Activated naive CD8-positive, alpha-beta T cell treated with anti-CD3 and anti-CD28 coated beads, Interleukin-2, amount 10 ng/mL, durations not matched to agents 7 days and 5 days (primary cell): ENCODE measurements at regions not wholly inside any gene's neighbourhood (a gene's known extent, or its start where the extent isn't known, plus 50 kb on each side); places are given as distances from the start of the nearest gene placed in this dataset.

Source experiments
- ATAC-seq: fragments of 150-1000 bp; cut with Tn5 transposase; one replicate; pipeline ENCODE4 v1.10.0; 2021; ENCODE audit warnings: low read depth, moderate library complexity
- POLR2A ChIA-PET: fragments of 350-600 bp; sonication (Branson Sonifier 250); formaldehyde crosslinking; loops from one replicate; lab custom pipeline; 2021; ENCODE audit warnings: antibody characterized with exemption; lab: Charles Lee
- DNase-seq: peaks from one replicate; pipeline ENCODE4 v3.0.0; 2021
- H3K27ac Mint-ChIP-seq: one replicate; pipeline ENCODE4 v1.8.0; 2022; ENCODE audit warnings: mild to moderate bottlenecking, mixed read lengths
- H3K27me3 Mint-ChIP-seq: one replicate; pipeline ENCODE4 v1.8.0; 2022; ENCODE audit warnings: mild to moderate bottlenecking, moderate library complexity, mixed read lengths
- H3K36me3 Mint-ChIP-seq: one replicate; pipeline ENCODE4 v1.8.0; 2021; ENCODE audit warnings: mild to moderate bottlenecking, mixed read lengths
- H3K4me1 Mint-ChIP-seq: one replicate; pipeline ENCODE4 v1.8.0; 2021; ENCODE audit warnings: mixed read lengths
- H3K4me3 Mint-ChIP-seq: one replicate; pipeline ENCODE4 v1.8.0; 2022; ENCODE audit warnings: mild to moderate bottlenecking, moderate library complexity, mixed read lengths
- H3K9me3 Mint-ChIP-seq: one replicate; pipeline ENCODE4 v1.8.0; 2021; ENCODE audit warnings: mixed read lengths

DNA sequence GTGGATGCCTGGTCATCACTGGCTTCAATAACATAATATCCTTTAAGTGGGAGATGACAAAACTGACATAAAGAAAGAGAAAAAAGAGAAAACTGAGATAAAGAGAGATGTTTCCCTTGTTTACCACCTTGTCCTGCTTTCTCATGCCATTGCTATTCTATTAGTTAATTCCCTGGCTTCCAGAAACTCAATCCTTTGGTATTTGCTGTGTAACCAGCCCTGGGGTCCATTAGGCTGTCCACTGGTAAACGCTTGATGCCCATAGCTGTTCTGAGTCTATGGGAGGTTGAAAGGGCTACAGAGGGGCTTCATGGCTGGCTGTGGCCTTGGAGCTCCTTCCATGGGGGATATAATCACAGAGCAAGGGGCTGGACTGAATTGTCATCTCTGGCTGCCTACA, 243.4 kb upstream of the PLET1 start:
- DNase-seq, result no peak
- no peak for ATAC-seq
- Mint-ChIP-seq H3K9me3 (no peaks in the 10 kb centered on the region), H3K27me3 (peaks cover 20% of the 10 kb centered on the region), H3K4me3 (no peak overlapping the region), H3K27ac (no peak overlapping the region), H3K36me3 (no peaks in the 10 kb centered on the region), H3K4me1 (no peaks in the 10 kb centered on the region)
- POLR2A ChIA-PET, result no interaction called here

DNA sequence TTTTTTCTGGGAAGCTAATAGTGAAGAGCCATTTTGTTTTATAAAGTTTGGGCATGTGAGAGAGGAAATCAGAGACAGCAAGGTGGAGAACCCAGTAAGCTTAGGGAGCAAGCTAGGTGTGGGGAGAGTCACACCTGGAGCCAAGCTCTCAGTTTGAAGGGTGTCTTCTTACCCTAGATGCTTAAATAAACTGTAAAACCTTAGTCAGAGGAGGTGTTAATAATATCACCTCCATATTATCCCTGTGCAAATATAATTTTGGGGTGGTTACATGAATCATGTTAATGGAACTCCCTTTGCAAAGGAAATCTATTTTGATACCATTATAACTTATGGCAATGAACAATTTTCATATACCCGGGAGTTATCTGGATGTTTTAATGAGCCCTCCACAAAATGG, 246.2 kb upstream of the PLET1 start:
- H3K4me1 Mint-ChIP-seq, result no peaks in the 10 kb centered on the region
- H3K36me3 Mint-ChIP-seq, result no peaks in the 10 kb centered on the region
- no peaks in the 10 kb centered on the region for H3K9me3 Mint-ChIP-seq
- H3K4me3 Mint-ChIP-seq, result no peak overlapping the region
- DNase-seq (no peak), ATAC-seq (no peak)
- POLR2A ChIA-PET, result no interaction called here
- H3K27ac Mint-ChIP-seq, result no peak overlapping the region
- peaks cover 18% of the 10 kb centered on the region for H3K27me3 Mint-ChIP-seq

DNA sequence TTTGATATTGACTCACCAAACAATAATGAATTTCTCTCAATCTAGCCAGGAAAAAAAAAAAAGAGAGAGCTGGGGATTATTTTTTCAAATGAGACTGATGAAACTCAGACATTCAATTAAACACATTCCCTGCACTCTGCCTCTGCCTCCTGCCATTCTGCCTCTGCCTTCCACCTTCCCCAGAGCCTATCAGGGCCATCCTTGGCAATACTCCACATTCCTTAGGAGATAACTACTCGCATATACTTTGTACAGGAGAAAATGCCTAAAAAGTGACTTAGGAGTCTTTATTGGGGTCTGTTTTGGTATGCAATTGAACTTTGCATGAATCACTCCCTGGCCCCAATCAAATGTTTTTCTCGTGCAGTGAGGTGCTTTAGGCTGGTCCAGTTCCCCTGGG, 246.6 kb upstream of the PLET1 start:
- DNase-seq, result no peak
- H3K36me3 Mint-ChIP-seq, result no peaks in the 10 kb centered on the region
- H3K9me3 Mint-ChIP-seq, result no peaks in the 10 kb centered on the region
- H3K4me1 Mint-ChIP-seq, result no peaks in the 10 kb centered on the region
- no peak overlapping the region for H3K27ac Mint-ChIP-seq
- ATAC-seq, result no peak
- H3K4me3 Mint-ChIP-seq, result no peak overlapping the region
- POLR2A ChIA-PET, result no interaction called here
- peaks cover 18% of the 10 kb centered on the region for H3K27me3 Mint-ChIP-seq

DNA sequence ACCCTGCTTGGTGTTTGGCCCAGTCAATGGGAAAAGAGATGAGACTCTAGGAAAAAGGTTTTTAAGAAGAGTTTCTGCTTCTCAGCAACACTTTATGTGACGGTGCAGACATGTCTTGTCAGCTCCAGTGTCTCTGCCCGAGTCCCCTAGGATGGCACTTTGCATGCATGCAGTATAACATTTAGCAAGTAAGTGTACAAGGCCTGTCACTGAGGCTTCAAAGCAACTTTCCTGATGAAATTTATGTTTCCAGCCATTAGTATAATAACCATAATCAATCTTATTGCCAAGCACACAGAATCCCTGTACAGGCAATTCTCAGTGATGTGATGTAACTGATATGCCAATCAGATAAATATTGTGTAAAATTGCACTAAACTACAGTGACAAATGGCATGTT, 248.1 kb upstream of the PLET1 start:
- Mint-ChIP-seq H3K4me3 (no peak overlapping the region), H3K4me1 (peaks cover 2% of the 10 kb centered on the region), H3K9me3 (no peaks in the 10 kb centered on the region), H3K27me3 (peaks cover 18% of the 10 kb centered on the region), H3K27ac (no peak overlapping the region), H3K36me3 (no peaks in the 10 kb centered on the region)
- no peak for DNase-seq
- ATAC-seq, result no peak
- POLR2A ChIA-PET, result no interaction called here

DNA sequence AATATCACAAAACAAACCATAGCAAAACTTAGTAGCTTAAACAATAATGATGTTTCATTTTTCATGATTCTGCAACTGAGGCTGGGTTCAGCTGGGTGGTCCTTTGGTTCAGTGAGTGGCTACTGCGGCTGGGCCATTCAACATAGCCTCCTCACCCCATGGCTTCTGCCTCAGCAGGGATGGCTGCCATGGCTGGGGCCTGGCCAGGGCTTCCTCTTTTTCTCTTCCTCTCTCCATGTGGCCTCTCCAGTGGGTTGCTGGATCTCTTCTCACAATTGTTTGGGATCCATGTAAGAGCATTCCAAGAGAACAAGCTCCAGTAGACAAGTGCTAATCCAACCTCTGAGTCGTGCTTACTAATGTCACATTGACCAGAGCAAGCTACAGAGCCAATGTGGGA, 248.6 kb upstream of the PLET1 start:
- ATAC-seq (no peak), DNase-seq (no peak)
- POLR2A ChIA-PET, result no interaction called here
- Mint-ChIP-seq H3K27ac (no peak overlapping the region), H3K27me3 (peaks cover 18% of the 10 kb centered on the region), H3K4me3 (no peak overlapping the region), H3K36me3 (no peaks in the 10 kb centered on the region), H3K4me1 (peaks cover 2% of the 10 kb centered on the region), H3K9me3 (no peaks in the 10 kb centered on the region)

DNA sequence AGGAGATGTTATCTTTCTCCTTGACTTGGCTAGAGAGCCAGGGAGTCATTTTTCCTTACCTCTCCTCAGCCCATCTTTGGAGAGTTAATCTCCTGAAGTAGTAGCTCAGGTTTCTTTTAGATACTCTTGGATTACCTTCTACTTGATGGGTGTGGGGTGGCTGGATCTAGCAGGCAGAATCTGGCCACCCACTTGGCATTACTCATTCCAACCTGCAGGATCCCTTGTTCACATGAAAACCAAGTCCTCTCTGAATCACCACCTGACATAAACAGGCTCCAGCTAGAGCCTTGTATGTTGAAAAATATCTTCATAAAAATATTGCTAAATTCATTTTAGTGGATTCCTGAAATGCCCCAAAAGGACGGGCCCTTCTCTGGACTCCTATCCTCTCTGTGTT, 250.6 kb upstream of the PLET1 start:
- DNase-seq, result no peak
- Mint-ChIP-seq H3K27me3 (peaks cover 21% of the 10 kb centered on the region), H3K27ac (no peak overlapping the region), H3K4me3 (no peak overlapping the region), H3K36me3 (no peaks in the 10 kb centered on the region), H3K9me3 (no peaks in the 10 kb centered on the region), H3K4me1 (peaks cover 2% of the 10 kb centered on the region)
- no peak for ATAC-seq
- POLR2A ChIA-PET, result no interaction called here

DNA sequence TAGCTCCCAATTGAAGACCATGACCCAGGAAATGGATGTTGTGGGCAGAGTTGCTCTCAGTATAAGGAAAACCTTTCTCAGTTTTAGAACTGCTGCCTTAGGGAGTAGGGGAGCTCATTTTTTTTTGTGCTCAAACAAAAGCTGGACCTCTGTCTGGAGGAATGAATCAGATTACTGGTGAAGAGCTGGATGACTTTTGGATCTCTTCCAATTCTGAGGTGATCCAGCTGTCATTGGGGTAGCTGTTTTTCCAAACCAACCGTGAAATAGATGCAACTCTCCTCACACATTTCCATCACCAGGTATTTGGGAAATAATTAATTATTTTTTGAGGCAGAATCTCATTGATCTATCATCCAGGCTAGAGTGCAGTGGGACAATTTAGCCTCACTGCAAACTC, 251.3 kb upstream of the PLET1 start:
- Mint-ChIP-seq H3K4me3 (no peak overlapping the region), H3K4me1 (peaks cover 5% of the 10 kb centered on the region), H3K27me3 (peaks cover 21% of the 10 kb centered on the region), H3K9me3 (no peaks in the 10 kb centered on the region), H3K36me3 (no peaks in the 10 kb centered on the region), H3K27ac (no peak overlapping the region)
- no peak for DNase-seq
- POLR2A ChIA-PET, result no interaction called here
- no peak for ATAC-seq

DNA sequence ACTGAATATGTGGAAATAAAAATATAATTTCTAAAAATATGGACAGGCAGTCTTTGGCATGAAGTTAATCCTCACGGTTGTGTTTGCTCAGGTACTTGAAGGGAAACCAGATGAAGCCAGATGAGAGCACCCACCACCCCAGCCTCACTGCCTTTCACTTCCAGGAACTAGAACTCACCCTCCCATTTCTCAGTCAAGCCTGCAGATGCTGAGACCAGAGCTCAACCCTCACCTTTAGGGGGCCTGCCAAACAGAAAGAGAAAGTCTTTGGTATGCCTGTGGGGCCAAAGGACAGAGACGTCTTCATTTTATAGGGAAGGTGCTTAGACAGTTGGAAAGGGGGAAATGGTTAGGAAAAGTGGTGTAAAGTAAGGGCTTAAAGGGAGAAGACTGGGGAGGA, 252.8 kb upstream of the PLET1 start:
- POLR2A ChIA-PET, result no interaction called here
- no peak overlapping the region for H3K4me3 Mint-ChIP-seq
- H3K27me3 Mint-ChIP-seq, result peaks cover 8% of the 10 kb centered on the region
- H3K36me3 Mint-ChIP-seq, result no peaks in the 10 kb centered on the region
- ATAC-seq (no peak), DNase-seq (no peak)
- no peaks in the 10 kb centered on the region for H3K9me3 Mint-ChIP-seq
- peaks cover 5% of the 10 kb centered on the region for H3K4me1 Mint-ChIP-seq
- H3K27ac Mint-ChIP-seq, result no peak overlapping the region

DNA sequence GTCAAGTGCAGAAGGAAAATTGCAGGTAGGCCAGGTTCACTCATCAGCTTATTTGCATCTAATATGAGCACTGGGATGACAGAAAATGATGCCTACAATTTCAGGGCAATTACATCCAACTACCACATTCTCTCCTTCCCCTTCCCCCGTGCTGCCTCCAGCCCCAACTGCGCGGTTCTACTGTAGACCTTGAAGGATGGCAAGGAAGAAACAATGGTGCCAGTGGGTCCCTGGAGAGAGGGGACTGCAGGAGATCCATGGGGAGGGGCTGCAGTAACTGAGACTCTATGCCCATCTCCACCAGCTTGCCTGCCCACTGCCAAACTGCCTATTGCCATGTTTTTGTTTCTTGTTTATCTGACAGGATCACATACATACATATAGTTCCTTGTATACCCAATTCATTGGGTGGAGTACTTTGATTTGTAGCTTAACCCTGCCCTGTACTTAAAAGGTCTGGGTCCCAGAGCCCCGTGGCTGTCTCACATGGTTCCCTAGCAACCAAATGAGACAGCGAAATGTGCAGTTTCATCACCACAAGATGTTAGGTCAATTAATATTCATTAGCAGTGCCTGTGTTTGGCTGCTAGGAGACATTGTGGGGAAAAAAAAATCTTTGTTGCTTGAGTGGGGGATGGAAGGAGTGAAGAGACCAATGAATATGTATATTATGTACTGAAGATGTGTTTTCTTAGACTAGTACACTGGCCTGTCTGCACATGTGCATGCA, 253.5 kb upstream of the PLET1 start:
- POLR2A ChIA-PET, result no interaction called here
- Mint-ChIP-seq H3K4me3 (no peak overlapping the region), H3K27me3 (peaks cover 5% of the 10 kb centered on the region), H3K9me3 (no peaks in the 10 kb centered on the region), H3K36me3 (no peaks in the 10 kb centered on the region), H3K27ac (no peak overlapping the region), H3K4me1 (peaks cover 5% of the 10 kb centered on the region)
- no peak for ATAC-seq
- DNase-seq, result no peak

DNA sequence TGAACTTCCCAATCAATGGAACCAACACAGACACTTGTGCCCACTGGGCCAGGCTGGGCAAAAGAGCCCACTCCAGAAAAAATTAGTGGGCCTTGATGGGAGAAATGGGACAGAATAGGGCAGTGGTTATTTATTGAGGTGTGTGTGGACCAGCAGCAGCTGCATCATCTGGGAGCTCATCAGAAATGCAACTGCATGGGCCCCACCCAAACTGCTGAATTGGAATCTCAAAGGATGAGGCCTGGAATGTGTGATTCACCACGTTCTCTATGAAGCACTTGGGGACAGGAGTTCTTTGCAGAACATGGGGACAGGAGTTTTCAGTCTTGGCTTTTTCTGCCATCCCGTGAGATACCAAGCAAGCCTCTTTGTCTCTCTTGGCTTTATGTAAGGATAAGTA, 255.6 kb upstream of the PLET1 start:
- no peaks in the 10 kb centered on the region for H3K9me3 Mint-ChIP-seq
- no peak overlapping the region for H3K27ac Mint-ChIP-seq
- DNase-seq (no peak), ATAC-seq (no peak)
- H3K36me3 Mint-ChIP-seq, result no peaks in the 10 kb centered on the region
- peaks cover 5% of the 10 kb centered on the region for H3K27me3 Mint-ChIP-seq
- no peak overlapping the region for H3K4me3 Mint-ChIP-seq
- POLR2A ChIA-PET, result no interaction called here
- peaks cover 6% of the 10 kb centered on the region for H3K4me1 Mint-ChIP-seq

DNA sequence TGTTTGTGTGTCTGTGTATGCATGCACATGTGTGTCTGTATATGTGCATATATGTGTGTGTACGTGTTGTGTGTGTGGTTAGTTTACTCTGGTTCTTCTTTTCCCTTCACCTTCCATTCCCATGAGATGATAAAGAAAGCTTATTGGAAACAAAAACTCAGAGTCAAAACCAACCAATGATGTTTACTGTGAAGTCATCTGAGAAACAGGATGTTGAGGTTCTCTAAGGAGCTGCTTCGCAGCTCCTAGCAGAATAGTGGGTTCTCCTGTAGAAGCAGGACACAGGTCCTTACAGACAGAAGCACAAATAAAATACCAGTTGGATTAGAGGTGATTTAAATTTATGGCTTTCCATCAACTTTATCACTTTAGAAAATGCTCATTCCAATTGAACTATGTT, 256.1 kb upstream of the PLET1 start:
- Mint-ChIP-seq H3K4me1 (peaks cover 6% of the 10 kb centered on the region), H3K27ac (no peak overlapping the region), H3K4me3 (no peak overlapping the region), H3K36me3 (no peaks in the 10 kb centered on the region), H3K27me3 (peaks cover 5% of the 10 kb centered on the region), H3K9me3 (no peaks in the 10 kb centered on the region)
- DNase-seq (no peak), ATAC-seq (no peak)
- POLR2A ChIA-PET, result no interaction called here

DNA sequence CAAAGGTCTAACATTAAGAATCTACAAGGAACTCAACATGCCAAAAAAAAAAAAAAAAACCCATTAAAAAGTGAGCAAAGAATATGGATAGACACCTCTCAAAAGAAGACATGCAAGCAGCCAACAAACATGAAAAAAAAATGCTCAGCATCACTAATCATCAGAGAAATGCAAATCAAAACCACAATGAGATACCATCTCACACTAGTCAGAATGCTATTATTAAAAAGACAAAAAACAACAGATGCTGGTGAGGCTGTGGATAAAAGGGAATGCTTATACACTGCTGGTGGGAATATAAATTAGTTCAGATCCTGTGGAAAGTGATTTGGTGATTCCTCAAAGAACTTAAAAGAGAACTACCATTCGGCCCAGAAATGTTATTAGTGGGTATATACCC, 257.7 kb upstream of the PLET1 start:
- H3K4me3 Mint-ChIP-seq, result no peak overlapping the region
- no peak overlapping the region for H3K27ac Mint-ChIP-seq
- peaks cover 6% of the 10 kb centered on the region for H3K4me1 Mint-ChIP-seq
- ATAC-seq (no peak), DNase-seq (no peak)
- H3K9me3 Mint-ChIP-seq, result no peaks in the 10 kb centered on the region
- H3K27me3 Mint-ChIP-seq, result peaks cover 4% of the 10 kb centered on the region
- POLR2A ChIA-PET, result no interaction called here
- no peaks in the 10 kb centered on the region for H3K36me3 Mint-ChIP-seq

DNA sequence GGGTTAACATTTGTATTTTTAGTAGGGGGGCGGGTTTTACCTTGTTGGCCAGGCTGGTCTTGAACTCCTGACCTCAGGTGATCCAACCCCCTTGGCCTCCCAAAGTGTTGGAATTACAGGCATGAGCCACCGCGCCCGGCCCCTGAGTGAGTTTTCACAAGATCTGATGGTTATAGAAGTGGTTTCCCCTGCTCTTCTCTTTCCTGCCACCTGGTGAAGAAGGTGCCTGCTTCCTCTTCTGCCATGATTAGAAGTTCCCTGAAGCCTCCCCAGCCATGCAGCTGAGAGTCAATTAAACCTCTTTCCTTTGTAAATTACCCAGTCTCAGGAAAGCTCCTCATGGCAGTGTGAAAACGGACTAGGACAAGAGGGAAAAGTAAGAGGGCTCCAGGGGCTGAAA, 259.1 kb upstream of the PLET1 start:
- Mint-ChIP-seq H3K36me3 (no peaks in the 10 kb centered on the region), H3K4me3 (no peak overlapping the region), H3K27me3 (peaks cover 6% of the 10 kb centered on the region), H3K27ac (no peak overlapping the region), H3K4me1 (peaks cover 5% of the 10 kb centered on the region), H3K9me3 (no peaks in the 10 kb centered on the region)
- POLR2A ChIA-PET, result no interaction called here
- ATAC-seq (no peak), DNase-seq (no peak)

DNA sequence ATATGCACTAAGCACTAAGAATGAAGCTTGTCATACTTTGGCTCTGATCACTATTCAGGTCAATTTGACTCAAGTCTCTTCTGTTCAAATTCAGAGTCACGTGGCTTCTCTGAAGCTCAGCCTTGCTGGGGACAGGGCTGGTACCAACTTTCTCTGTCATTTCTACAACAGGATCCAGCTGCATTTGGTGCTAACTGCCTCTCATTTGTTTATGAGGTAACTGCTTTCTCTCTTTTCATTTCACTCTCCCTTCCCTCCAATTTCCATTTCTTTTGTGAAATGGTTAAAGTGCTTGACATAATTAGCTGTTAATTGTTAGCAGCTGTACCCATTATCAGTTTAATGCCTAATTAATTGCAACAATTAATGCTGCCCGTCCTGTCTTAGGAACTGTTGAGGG, 259.7 kb upstream of the PLET1 start:
- H3K27me3 Mint-ChIP-seq, result peaks cover 6% of the 10 kb centered on the region
- H3K27ac Mint-ChIP-seq, result no peak overlapping the region
- DNase-seq (no peak), ATAC-seq (no peak)
- POLR2A ChIA-PET, result no interaction called here
- peaks cover 5% of the 10 kb centered on the region for H3K4me1 Mint-ChIP-seq
- no peak overlapping the region for H3K4me3 Mint-ChIP-seq
- no peaks in the 10 kb centered on the region for H3K36me3 Mint-ChIP-seq
- H3K9me3 Mint-ChIP-seq, result no peaks in the 10 kb centered on the region

DNA sequence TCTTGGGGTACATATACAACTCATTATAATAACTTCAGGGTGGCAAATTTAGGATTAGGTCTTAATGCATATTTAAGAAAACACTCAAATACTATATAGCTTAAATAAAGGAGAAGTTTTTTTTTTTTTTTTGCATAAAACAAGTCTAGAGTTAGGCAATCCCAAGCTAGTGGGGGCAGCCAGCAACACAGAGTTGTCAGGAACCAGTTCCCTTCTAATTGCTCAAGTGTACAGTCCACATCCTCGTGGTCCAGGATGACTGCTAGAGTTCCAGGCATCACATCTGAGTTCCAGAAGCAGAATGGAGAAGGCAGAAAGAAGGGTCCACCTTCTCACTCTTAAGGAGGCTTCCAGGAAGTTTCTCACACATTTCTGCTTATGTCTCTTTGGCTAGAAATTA, 261.9 kb upstream of the PLET1 start:
- Mint-ChIP-seq H3K36me3 (no peaks in the 10 kb centered on the region), H3K27me3 (peaks cover 11% of the 10 kb centered on the region), H3K27ac (no peak overlapping the region), H3K4me1 (peaks cover 2% of the 10 kb centered on the region), H3K9me3 (no peaks in the 10 kb centered on the region), H3K4me3 (no peak overlapping the region)
- POLR2A ChIA-PET, result no interaction called here
- DNase-seq (no peak), ATAC-seq (no peak)
